ENCODE measurements at regions not wholly inside any gene's neighbourhood (a gene's known extent, or its start where the extent isn't known, plus 50 kb on each side); places are given as distances from the start of the nearest gene placed in this dataset.

DNA sequence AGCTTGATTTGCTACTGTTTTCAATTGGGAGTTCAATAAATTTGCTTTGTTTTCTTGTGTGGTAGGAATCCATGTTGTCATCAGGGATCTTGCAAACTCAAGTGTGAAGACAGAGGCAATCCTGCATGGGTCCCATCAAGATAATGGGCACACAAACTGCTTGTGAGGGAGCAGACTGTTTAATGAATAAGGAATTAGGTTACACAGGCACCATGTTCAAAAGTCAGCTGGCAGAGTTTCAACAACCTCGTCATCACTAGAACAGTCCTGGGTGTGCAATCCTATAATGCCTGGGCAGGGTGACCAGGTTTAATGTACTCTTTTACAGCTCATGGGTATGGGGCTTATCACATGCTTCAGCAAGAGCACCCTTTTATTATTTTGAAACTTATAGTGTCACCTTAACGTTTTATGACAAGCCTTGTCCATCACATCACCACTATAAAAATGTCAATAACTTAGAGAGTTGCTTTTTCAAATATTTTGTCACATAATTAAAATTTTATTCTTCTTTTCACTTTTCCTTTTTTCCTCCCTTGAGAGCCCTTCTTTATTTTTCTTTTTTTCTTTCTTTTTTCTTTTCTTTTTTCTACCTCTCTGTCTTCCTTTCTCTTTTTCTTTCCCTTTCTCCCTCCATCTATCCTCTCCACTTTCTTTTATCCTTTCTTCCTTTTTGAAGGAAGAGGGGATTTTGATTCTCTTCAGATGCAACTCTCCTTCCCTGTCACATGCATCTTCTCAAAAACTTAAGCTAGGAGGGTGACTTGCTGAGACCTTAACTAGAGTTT is 252.2 kb upstream of the ATP2B1 start:
- TF ChIP-seq POLR2A (IDR thresholded peaks at IDR 0.05; ENCODE audit: low read depth, low read length): no peak
- TF ChIP-seq EZH2 (IDR thresholded peaks at IDR 0.05; ENCODE audit: borderline replicate concordance, control insufficient read depth, low read depth, low read length): no peak
- TF ChIP-seq YY1 (IDR thresholded peaks at IDR 0.05; ENCODE audit: low read depth, low read length): no peak
- no peak for TF ChIP-seq POLR2AphosphoS5 (IDR thresholded peaks at IDR 0.05; ENCODE audit: low read length)
- no peak for TF ChIP-seq RAD21 (IDR thresholded peaks at IDR 0.05; ENCODE audit: insufficient read depth, low read depth, low read length)
- no peak for TF ChIP-seq EGR1 (IDR thresholded peaks at IDR 0.05; ENCODE audit: borderline replicate concordance in 1 of 2, low read depth in 2 of 2, low read length in 2 of 2)
- TF ChIP-seq SMC3 (IDR thresholded peaks at IDR 0.05; ENCODE audit: borderline replicate concordance, low read length): no peak
- TF ChIP-seq, protein P1, sequence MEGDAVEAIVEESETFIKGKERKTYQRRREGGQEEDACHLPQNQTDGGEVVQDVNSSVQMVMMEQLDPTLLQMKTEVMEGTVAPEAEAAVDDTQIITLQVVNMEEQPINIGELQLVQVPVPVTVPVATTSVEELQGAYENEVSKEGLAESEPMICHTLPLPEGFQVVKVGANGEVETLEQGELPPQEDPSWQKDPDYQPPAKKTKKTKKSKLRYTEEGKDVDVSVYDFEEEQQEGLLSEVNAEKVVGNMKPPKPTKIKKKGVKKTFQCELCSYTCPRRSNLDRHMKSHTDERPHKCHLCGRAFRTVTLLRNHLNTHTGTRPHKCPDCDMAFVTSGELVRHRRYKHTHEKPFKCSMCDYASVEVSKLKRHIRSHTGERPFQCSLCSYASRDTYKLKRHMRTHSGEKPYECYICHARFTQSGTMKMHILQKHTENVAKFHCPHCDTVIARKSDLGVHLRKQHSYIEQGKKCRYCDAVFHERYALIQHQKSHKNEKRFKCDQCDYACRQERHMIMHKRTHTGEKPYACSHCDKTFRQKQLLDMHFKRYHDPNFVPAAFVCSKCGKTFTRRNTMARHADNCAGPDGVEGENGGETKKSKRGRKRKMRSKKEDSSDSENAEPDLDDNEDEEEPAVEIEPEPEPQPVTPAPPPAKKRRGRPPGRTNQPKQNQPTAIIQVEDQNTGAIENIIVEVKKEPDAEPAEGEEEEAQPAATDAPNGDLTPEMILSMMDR (IDR thresholded peaks at IDR 0.05 in 2 of 3, conservative IDR thresholded peaks at IDR 0.05 in 1 of 3; ENCODE audit: control insufficient read depth in 2 of 3, extremely low read depth in 1 of 3, insufficient read depth in 1 of 3, low read depth in 3 of 3, low read length in 3 of 3): no peak
- TF ChIP-seq, protein P2, sequence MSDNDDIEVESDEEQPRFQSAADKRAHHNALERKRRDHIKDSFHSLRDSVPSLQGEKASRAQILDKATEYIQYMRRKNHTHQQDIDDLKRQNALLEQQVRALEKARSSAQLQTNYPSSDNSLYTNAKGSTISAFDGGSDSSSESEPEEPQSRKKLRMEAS (IDR thresholded peaks at IDR 0.05; ENCODE audit: low read depth, low read length): no peak
- TF ChIP-seq REST (IDR thresholded peaks at IDR 0.05; ENCODE audit: low read depth, low read length): no peak
- no peak for TF ChIP-seq BCL3 (IDR thresholded peaks at IDR 0.05; ENCODE audit: borderline replicate concordance, insufficient read depth, low read depth, low read length, poor library complexity, severe bottlenecking)

All from GM12878 (cell line).